Upper lobe of left lung (tissue), 4 donors: ENCODE measurements at regions not wholly inside any gene's neighbourhood (a gene's known extent, or its start where the extent isn't known, plus 50 kb on each side); places are given as distances from the start of the nearest gene placed in this dataset.

Experiments
- EP300 ChIP-seq, 4 donors: sonication (generic); formaldehyde crosslinking; IDR thresholded peaks; one replicate each; pipeline ENCODE4 v1.5.1; 2017; ENCODE audit warnings: antibody characterized with exemption in 4 of 4, control low read depth in 2 of 4
- POLR2A ChIP-seq, 4 donors: fragments of 450-650 bp; IDR thresholded peaks; one replicate each; pipeline ENCODE4 v1.5.1; 2016 to 2017; ENCODE audit warnings: antibody characterized with exemption in 4 of 4, mild to moderate bottlenecking in 2 of 4
- POLR2AphosphoS5 ChIP-seq, 2 donors: sonication (generic); formaldehyde crosslinking; IDR thresholded peaks; one replicate each; pipeline ENCODE4 v1.5.1; 2017; ENCODE audit warnings: antibody characterized with exemption in 2 of 2
- TF ChIP-seq, protein P1 (sequence below), 6 experiments: fragments of 450-650 bp in 4 of 6; fragments of 200-600 bp in 2 of 6; sonication (generic) in 2 of 6; IDR thresholded peaks; one replicate each; pipeline ENCODE4 v1.5.1; 2016 to 2019; ENCODE audit warnings: antibody characterized with exemption in 6 of 6

DNA sequence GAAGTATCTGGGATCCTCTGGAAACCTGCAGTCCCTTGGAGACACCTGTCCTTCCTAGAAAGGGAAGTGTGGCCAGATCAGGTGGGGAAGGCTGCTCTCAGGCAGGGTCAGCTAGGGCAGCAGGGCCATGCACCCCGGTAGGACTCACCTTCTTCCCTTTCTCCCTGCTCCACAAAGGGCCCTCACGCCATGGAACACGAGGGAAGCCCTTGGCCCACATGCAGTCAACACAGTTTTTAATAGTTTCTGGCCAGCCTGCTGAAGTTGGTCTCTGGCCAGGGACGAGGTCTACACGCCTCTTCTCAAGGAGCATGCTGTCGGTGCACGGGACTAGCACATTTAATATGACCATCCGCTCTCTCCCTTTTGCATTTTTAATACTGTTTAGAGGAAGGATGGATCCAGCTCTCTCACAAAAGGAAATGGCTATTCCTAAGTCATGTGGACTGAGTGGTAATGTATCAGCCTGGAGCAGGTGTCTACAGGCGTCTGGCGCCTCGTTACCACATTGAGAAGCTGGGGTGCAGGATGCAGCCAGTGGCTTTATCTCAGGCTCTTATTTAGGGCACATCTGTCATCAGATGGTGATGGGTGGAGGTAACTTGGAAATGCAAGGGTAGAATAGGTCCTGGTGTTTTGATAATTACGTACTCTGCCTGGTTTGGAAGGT is 153.9 kb downstream of the KLF13 start:
- no peak for TF ChIP-seq POLR2AphosphoS5 (IDR thresholded peaks at IDR 0.05)
- TF ChIP-seq, protein P1, sequence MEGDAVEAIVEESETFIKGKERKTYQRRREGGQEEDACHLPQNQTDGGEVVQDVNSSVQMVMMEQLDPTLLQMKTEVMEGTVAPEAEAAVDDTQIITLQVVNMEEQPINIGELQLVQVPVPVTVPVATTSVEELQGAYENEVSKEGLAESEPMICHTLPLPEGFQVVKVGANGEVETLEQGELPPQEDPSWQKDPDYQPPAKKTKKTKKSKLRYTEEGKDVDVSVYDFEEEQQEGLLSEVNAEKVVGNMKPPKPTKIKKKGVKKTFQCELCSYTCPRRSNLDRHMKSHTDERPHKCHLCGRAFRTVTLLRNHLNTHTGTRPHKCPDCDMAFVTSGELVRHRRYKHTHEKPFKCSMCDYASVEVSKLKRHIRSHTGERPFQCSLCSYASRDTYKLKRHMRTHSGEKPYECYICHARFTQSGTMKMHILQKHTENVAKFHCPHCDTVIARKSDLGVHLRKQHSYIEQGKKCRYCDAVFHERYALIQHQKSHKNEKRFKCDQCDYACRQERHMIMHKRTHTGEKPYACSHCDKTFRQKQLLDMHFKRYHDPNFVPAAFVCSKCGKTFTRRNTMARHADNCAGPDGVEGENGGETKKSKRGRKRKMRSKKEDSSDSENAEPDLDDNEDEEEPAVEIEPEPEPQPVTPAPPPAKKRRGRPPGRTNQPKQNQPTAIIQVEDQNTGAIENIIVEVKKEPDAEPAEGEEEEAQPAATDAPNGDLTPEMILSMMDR (IDR thresholded peaks at IDR 0.05) = no peak
- TF ChIP-seq POLR2A (IDR thresholded peaks at IDR 0.05) = no peak
- no peak for TF ChIP-seq EP300 (IDR thresholded peaks at IDR 0.05)
